Liver (tissue), 3 donors: ENCODE measurements at regions not wholly inside any gene's neighbourhood (a gene's known extent, or its start where the extent isn't known, plus 50 kb on each side); places are given as distances from the start of the nearest gene placed in this dataset.

Experiments used
- EGR1 ChIP-seq, 2 donors: IDR thresholded peaks; 2 replicates each; pipeline ENCODE4 v1.6.1; 2016 to 2018; ENCODE audit warnings: antibody characterized with exemption in 2 of 2, low read depth in 2 of 2
- JUND ChIP-seq, 2 donors: IDR thresholded peaks; 2 replicates each; pipeline ENCODE4 v1.6.1; 2016; ENCODE audit warnings: antibody characterized with exemption in 2 of 2
- NR2F2 ChIP-seq: IDR thresholded peaks from 2 replicates; pipeline ENCODE4 v1.6.1; 2016; ENCODE audit warnings: antibody characterized with exemption
- RAD21 ChIP-seq, 2 donors: IDR thresholded peaks; 2 replicates each; pipeline ENCODE4 v1.6.1; 2016; ENCODE audit warnings: antibody characterized with exemption in 2 of 2, mild to moderate bottlenecking in 2 of 2
- RXRA ChIP-seq, 2 donors: IDR thresholded peaks; 2 replicates each; pipeline ENCODE4 v1.6.1; 2017 to 2018; ENCODE audit warnings: antibody characterized with exemption in 2 of 2, mild to moderate bottlenecking in 1 of 2
- TAF1 ChIP-seq: conservative IDR thresholded peaks from 2 replicates; pipeline ENCODE4 v1.6.1; 2016; ENCODE audit warnings: antibody characterized with exemption, mild to moderate bottlenecking
- YY1 ChIP-seq: IDR thresholded peaks from 2 replicates; pipeline ENCODE4 v1.6.1; 2016; ENCODE audit warnings: antibody characterized with exemption, mild to moderate bottlenecking
- TF ChIP-seq, protein P1 (sequence below): fragments of 150-350 bp; IDR thresholded peaks from 2 replicates; pipeline ENCODE4 v1.5.1; 2017; ENCODE audit warnings: improper control_type of control experiment, low read depth, low read length; ENCODE audit not compliant: missing input control
- TF ChIP-seq, protein P2 (sequence below): IDR thresholded peaks from 2 replicates; pipeline ENCODE4 v1.6.1; 2016; ENCODE audit warnings: antibody characterized with exemption
- TF ChIP-seq, protein P3 (sequence below): IDR thresholded peaks from 2 replicates; pipeline ENCODE4 v1.6.1; 2016; ENCODE audit warnings: antibody characterized with exemption
- donor health status: healthy.
- donor health status: healthy.

DNA sequence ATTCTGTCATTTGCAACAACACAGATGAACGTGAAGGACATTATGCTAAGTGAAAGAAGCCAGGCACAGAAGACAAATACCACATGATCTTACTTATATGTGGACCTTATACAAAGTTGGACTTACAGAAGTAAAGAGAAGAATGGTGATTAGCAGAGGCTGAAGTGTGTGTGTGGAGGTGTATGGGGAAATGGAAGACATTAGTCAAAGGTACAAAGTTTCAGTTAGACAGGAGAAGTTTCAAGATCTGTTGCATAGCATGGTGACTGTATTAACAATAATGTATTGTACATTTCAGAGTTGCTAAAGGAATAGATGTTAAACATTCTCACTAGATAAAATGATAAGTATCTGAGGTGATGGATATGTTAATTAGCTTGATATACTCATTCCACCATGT lies 124.4 kb upstream of the ADRA1D start:
- TF ChIP-seq, protein P1, sequence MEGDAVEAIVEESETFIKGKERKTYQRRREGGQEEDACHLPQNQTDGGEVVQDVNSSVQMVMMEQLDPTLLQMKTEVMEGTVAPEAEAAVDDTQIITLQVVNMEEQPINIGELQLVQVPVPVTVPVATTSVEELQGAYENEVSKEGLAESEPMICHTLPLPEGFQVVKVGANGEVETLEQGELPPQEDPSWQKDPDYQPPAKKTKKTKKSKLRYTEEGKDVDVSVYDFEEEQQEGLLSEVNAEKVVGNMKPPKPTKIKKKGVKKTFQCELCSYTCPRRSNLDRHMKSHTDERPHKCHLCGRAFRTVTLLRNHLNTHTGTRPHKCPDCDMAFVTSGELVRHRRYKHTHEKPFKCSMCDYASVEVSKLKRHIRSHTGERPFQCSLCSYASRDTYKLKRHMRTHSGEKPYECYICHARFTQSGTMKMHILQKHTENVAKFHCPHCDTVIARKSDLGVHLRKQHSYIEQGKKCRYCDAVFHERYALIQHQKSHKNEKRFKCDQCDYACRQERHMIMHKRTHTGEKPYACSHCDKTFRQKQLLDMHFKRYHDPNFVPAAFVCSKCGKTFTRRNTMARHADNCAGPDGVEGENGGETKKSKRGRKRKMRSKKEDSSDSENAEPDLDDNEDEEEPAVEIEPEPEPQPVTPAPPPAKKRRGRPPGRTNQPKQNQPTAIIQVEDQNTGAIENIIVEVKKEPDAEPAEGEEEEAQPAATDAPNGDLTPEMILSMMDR, result no peak
- TF ChIP-seq, protein P2, sequence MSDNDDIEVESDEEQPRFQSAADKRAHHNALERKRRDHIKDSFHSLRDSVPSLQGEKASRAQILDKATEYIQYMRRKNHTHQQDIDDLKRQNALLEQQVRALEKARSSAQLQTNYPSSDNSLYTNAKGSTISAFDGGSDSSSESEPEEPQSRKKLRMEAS, result no peak
- TF ChIP-seq EGR1 (IDR thresholded peaks at IDR 0.05; ENCODE audit: low read depth in 2 of 2) (no peak), TAF1 (no peak), RXRA (IDR thresholded peaks at IDR 0.05) (no peak), YY1 (no peak), JUND (IDR thresholded peaks at IDR 0.05) (no peak), NR2F2 (no peak), RAD21 (IDR thresholded peaks at IDR 0.05) (no peak)
- TF ChIP-seq, protein P3, sequence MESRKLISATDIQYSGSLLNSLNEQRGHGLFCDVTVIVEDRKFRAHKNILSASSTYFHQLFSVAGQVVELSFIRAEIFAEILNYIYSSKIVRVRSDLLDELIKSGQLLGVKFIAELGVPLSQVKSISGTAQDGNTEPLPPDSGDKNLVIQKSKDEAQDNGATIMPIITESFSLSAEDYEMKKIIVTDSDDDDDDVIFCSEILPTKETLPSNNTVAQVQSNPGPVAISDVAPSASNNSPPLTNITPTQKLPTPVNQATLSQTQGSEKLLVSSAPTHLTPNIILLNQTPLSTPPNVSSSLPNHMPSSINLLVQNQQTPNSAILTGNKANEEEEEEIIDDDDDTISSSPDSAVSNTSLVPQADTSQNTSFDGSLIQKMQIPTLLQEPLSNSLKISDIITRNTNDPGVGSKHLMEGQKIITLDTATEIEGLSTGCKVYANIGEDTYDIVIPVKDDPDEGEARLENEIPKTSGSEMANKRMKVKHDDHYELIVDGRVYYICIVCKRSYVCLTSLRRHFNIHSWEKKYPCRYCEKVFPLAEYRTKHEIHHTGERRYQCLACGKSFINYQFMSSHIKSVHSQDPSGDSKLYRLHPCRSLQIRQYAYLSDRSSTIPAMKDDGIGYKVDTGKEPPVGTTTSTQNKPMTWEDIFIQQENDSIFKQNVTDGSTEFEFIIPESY, result no peak
